ENCODE measurements at regions not wholly inside any gene's neighbourhood (a gene's known extent, or its start where the extent isn't known, plus 50 kb on each side); places are given as distances from the start of the nearest gene placed in this dataset.

DNA sequence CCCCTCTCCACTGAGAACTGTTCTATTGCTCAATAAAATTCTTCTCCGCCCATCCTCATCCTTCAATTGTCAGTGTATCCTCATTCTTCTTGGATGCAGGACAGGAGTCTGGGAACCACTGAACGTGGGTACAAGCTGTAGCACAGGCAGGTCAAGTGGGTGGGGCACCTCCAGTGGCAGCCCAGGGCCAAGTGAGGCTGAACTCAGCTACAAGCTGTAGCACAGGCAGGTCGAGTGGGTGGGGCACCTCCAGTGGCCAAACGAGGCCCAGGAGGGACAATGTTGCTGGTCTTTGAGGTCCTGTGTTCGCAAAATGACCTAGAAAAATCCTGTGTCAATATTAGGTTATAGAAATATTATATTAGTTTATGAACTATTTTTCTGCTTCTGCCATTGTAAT is 352.0 kb downstream of the TMX3 start:
- TF ChIP-seq, protein P1, sequence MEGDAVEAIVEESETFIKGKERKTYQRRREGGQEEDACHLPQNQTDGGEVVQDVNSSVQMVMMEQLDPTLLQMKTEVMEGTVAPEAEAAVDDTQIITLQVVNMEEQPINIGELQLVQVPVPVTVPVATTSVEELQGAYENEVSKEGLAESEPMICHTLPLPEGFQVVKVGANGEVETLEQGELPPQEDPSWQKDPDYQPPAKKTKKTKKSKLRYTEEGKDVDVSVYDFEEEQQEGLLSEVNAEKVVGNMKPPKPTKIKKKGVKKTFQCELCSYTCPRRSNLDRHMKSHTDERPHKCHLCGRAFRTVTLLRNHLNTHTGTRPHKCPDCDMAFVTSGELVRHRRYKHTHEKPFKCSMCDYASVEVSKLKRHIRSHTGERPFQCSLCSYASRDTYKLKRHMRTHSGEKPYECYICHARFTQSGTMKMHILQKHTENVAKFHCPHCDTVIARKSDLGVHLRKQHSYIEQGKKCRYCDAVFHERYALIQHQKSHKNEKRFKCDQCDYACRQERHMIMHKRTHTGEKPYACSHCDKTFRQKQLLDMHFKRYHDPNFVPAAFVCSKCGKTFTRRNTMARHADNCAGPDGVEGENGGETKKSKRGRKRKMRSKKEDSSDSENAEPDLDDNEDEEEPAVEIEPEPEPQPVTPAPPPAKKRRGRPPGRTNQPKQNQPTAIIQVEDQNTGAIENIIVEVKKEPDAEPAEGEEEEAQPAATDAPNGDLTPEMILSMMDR (IDR thresholded peaks at IDR 0.05), result no peak
- TF ChIP-seq POLR2AphosphoS5 (IDR thresholded peaks at IDR 0.05) (no peak), POLR2A (IDR thresholded peaks at IDR 0.05) (no peak), EP300 (IDR thresholded peaks at IDR 0.05) (no peak)
